C4-2B (cell line): ENCODE measurements at regions not wholly inside any gene's neighbourhood (a gene's known extent, or its start where the extent isn't known, plus 50 kb on each side); places are given as distances from the start of the nearest gene placed in this dataset.

ENCODE experiments used
- H3K27ac ChIP-seq: fragments of 450-650 bp; 2 replicates; pipeline ENCODE4 v1.5.1; 2017
- CTCF ChIP-seq: fragments of 450-650 bp; conservative IDR thresholded peaks from 2 replicates; pipeline ENCODE4 v1.5.1; 2017; ENCODE audit warnings: mild to moderate bottlenecking
- ZFX ChIP-seq: fragments of 450-650 bp; IDR thresholded peaks from 2 replicates; pipeline ENCODE4 v1.6.1; 2017

DNA sequence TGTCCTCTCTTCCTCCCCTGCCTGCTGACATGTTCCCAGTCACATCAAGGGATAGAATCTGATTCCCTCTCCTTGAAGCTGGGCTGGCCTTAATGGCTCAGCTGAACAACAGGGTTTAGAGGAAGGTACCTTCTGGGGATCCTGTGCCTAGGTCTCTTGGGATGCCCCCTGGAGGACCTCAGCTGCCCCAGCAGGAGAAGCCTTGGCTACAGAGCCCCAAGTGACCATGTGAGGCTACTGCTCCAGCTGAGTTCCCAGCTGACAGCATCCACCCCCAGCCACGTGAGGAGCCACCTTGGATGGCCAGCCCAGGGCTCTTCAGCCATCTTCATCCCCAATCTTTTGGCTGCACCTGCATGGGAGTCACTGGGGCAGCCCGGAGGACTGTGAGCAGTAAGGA lies 1499.3 kb downstream of the TBC1D22A start:
- TF ChIP-seq ZFX (no peak), CTCF (no peak)

DNA sequence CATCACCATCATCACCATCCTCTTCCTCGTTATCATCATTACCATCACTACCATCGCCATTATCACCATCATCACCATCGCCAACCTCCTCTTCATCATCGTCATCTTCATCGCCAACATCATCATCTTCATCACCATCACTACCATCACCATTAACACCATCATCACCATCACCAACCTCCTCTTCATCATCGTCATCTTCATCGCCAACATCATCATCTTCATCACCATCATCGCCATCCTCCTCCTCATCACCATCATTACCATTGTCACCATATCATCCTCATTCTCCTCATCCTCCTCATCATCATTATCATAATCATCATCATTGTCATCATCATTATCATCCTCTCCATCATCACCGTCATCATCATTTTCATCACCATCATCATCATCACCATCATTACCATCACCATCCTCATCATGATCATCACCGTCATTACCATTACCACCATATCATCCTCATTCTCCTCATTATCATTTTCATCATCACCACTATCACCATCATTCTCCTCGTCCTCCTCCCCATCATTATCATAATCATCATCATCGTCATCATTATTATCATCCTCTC lies 1498.7 kb downstream of the TBC1D22A start:
- TF ChIP-seq ZFX (no peak), CTCF (no peak)

More for the DNA sequence above, 1499.3 kb downstream of the TBC1D22A start:
- H3K27ac ChIP-seq: no peak overlapping the region

GRCh38 chr22:48259991-48260670 lies 1497.7 kb downstream of the TBC1D22A start:
- no peak for TF ChIP-seq CTCF
- H3K27ac ChIP-seq: no peak overlapping the region

More for the DNA sequence above, 1498.7 kb downstream of the TBC1D22A start:
- H3K27ac ChIP-seq: no peak overlapping the region

- no peak for TF ChIP-seq ZFX
- TF ChIP-seq CTCF: no peak
- no peak overlapping the region for H3K27ac ChIP-seq
Measured at GRCh38 chr22:48258811-48259210, 1496.4 kb downstream of the TBC1D22A start.

- no peak for TF ChIP-seq CTCF
- no peak for TF ChIP-seq ZFX
- H3K27ac ChIP-seq: no peak overlapping the region
Measured at GRCh38 chr22:48258064-48258701, 1495.7 kb downstream of the TBC1D22A start.

- TF ChIP-seq CTCF: no peak
- no peak for TF ChIP-seq ZFX
- H3K27ac ChIP-seq: no peak overlapping the region
Measured at GRCh38 chr22:48257685-48258055, 1495.2 kb downstream of the TBC1D22A start.
